Trophoblast cell (in vitro differentiated cells and primary cell): ENCODE measurements at regions not wholly inside any gene's neighbourhood (a gene's known extent, or its start where the extent isn't known, plus 50 kb on each side); places are given as distances from the start of the nearest gene placed in this dataset.
A peak's percentile ranks its signal among the peaks of the same experiment; 100 is the strongest.

ENCODE experiments used
- DNase-seq, 2 donors: peaks; one replicate each; pipeline ENCODE4 v3.0.0-alpha.2; 2016
- H2AFZ ChIP-seq: 2 replicates; pipeline ENCODE4 v1.6.1; 2013; ENCODE audit warnings: low read length, moderate library complexity, mild to moderate bottlenecking; ENCODE audit not compliant: insufficient read depth, poor library complexity
- H2AK5ac ChIP-seq: 2 replicates; pipeline ENCODE4 v1.6.1; 2013; ENCODE audit warnings: mild to moderate bottlenecking, low read length
- H2BK120ac ChIP-seq: 2 replicates; pipeline ENCODE4 v1.6.1; 2013; ENCODE audit warnings: low read length, mild to moderate bottlenecking, moderate library complexity; ENCODE audit not compliant: insufficient read depth, poor library complexity
- H2BK12ac ChIP-seq: 2 replicates; pipeline ENCODE4 v1.6.1; 2013; ENCODE audit warnings: mild to moderate bottlenecking, low read length, moderate library complexity
- H2BK5ac ChIP-seq: 2 replicates; pipeline ENCODE4 v1.6.1; 2013; ENCODE audit warnings: low read length, low read depth, moderate library complexity, mild to moderate bottlenecking; ENCODE audit not compliant: poor library complexity
- H3K14ac ChIP-seq: 2 replicates; pipeline ENCODE4 v1.6.1; 2013; ENCODE audit warnings: mild to moderate bottlenecking, low read length
- H3K18ac ChIP-seq: 2 replicates; pipeline ENCODE4 v1.6.1; 2013; ENCODE audit warnings: mild to moderate bottlenecking, low read length
- H3K23ac ChIP-seq: 2 replicates; pipeline ENCODE4 v1.6.1; 2013; ENCODE audit warnings: low read length
- H3K27ac ChIP-seq: 2 replicates; pipeline ENCODE4 v1.5.1; 2013; ENCODE audit warnings: low read depth, mild to moderate bottlenecking, inconsistent platforms, low read length, moderate library complexity
- H3K27me3 ChIP-seq: 2 replicates; pipeline ENCODE4 v1.6.1; 2013; ENCODE audit warnings: inconsistent platforms, mild to moderate bottlenecking, low read length, moderate library complexity; ENCODE audit not compliant: insufficient read depth
- H3K36me3 ChIP-seq, 2 experiments: 1 replicate in 1 of 2; 2 replicates in 1 of 2; pipeline ENCODE4 v1.6.1; 2013; ENCODE audit warnings: low read length in 2 of 2, mild to moderate bottlenecking in 2 of 2, moderate library complexity in 1 of 2; ENCODE audit not compliant: insufficient read depth in 2 of 2, control insufficient read depth in 1 of 2
- H3K4ac ChIP-seq: 2 replicates; pipeline ENCODE4 v1.6.1; 2013; ENCODE audit warnings: low read depth, mild to moderate bottlenecking, low read length, moderate library complexity
- H3K4me1 ChIP-seq, 2 experiments: 1 replicate in 1 of 2; 2 replicates in 1 of 2; pipeline ENCODE4 v1.6.1; 2013; ENCODE audit warnings: low read length in 2 of 2, mild to moderate bottlenecking in 2 of 2, moderate library complexity in 1 of 2; ENCODE audit not compliant: insufficient read depth in 2 of 2, control insufficient read depth in 1 of 2
- H3K4me2 ChIP-seq: 2 replicates; pipeline ENCODE4 v1.6.1; 2013; ENCODE audit warnings: inconsistent platforms, mild to moderate bottlenecking, low read length, moderate library complexity
- H3K4me3 ChIP-seq: 2 replicates; pipeline ENCODE4 v1.5.1; 2013; ENCODE audit warnings: mild to moderate bottlenecking, low read depth, low read length, inconsistent platforms
- H3K79me1 ChIP-seq: one replicate; pipeline ENCODE4 v1.6.1; 2013; ENCODE audit warnings: low read length
- H3K79me2 ChIP-seq: 2 replicates; pipeline ENCODE4 v1.6.1; 2013; ENCODE audit warnings: low read length, mild to moderate bottlenecking; ENCODE audit not compliant: control insufficient read depth, insufficient read depth, poor library complexity
- H3K9ac ChIP-seq: 2 replicates; pipeline ENCODE4 v1.6.1; 2013; ENCODE audit warnings: mild to moderate bottlenecking, low read length
- H3K9me3 ChIP-seq: 2 replicates; pipeline ENCODE4 v1.6.1; 2013; ENCODE audit warnings: low read depth, mild to moderate bottlenecking, control low read depth, inconsistent platforms, low read length; ENCODE audit not compliant: insufficient read depth
- H4K12ac ChIP-seq: 2 replicates; pipeline ENCODE4 v1.6.1; 2013; ENCODE audit warnings: low read depth, mild to moderate bottlenecking, low read length, moderate library complexity
- H4K8ac ChIP-seq: 2 replicates; pipeline ENCODE4 v1.6.1; 2013; ENCODE audit warnings: low read depth, mild to moderate bottlenecking, low read length, moderate library complexity
- H4K91ac ChIP-seq: one replicate; pipeline ENCODE4 v1.6.1; 2013; ENCODE audit warnings: low read depth, mild to moderate bottlenecking, low read length, moderate library complexity
- WGBS: extraction: QIAGEN DNeasy Blood & Tissue Kit; methylation state at CpG from one replicate; pipeline ENCODE4 v1.1.7; 2013; ENCODE audit warnings: missing lambda C conversion rate; ENCODE audit not compliant: insufficient read length, insufficient coverage; ENCODE audit errors: extremely low coverage; 5-methylcytosine and 5-hydroxymethylcytosine counted together

DNA sequence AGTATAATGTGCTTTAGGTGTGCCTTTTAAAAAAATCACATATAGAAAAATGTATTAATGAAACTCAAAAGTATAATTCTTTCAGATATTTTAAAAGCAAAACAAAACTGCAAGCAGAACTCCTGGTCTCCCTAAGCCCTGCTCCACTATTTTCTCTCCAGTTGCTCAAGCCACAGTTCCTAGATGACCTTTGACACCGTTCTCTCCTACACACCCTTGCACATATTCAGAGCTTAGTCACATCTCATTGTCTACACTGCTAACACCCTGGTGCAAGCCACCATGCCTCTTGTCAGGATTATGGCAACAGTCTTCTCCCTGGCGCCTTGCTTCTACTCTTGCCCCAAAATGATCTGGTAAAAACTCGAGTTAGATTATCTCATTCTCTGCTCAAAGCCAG is 50.2 kb upstream of the ROR1 start:
- Histone ChIP-seq H3K4me3 (no peak overlapping the region), H2AK5ac (no peak overlapping the region), H3K27ac (no peak overlapping the region), H2BK120ac (no peak overlapping the region), H3K79me2 (no peaks in the 10 kb centered on the region), H3K4me2 (no peak overlapping the region), H4K91ac (no peak overlapping the region), H3K23ac (no peak overlapping the region), H4K12ac (no peak overlapping the region), H2BK5ac (no peak overlapping the region), H3K4me1 (peaks cover 0 to 5% of the 10 kb centered on the region in 2 experiments), H3K4ac (no peak overlapping the region), H3K36me3 (no peaks in the 10 kb centered on the region), H3K18ac (no peak overlapping the region), H3K14ac (no peak overlapping the region), H2BK12ac (no peak overlapping the region), H2AFZ (no peak overlapping the region), H3K9ac (no peak overlapping the region), H3K27me3 (no peaks in the 10 kb centered on the region), H3K9me3 (no peaks in the 10 kb centered on the region), H4K8ac (no peak overlapping the region), H3K79me1 (no peaks in the 10 kb centered on the region)
- DNase-seq = peak in 1 of 2 donors; percentile 15
- no CpG with 5 or more reads among the region's 3 CpGs for WGBS
